ENCODE measurements at regions not wholly inside any gene's neighbourhood (a gene's known extent, or its start where the extent isn't known, plus 50 kb on each side); places are given as distances from the start of the nearest gene placed in this dataset.

DNA sequence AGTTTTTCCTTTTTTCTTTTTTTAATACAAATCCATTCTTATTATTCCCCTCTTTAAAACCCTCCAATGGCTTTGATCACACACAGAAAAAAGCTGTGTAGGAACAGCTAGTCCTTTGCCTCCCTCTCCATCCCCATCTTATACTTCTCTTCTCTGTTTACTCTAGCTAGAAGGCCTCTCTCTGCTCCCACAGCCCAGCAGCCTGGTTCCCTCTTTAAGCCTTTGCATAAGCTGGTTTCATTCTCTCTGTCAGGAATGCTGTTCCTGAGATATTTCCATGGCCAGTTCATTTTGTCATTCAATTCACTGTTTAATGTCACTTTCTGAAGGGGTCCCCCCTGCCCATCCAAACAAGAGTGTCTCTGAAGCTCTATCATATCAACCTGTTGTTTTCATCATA is 143.3 kb upstream of the ST6GALNAC5 start:
- no peak overlapping the region for H2BK12ac ChIP-seq (ENCODE audit: insufficient read length, low read depth, low read length)
- H3K4me2 ChIP-seq (ENCODE audit: insufficient read depth, insufficient read length, low read length) = no peak overlapping the region
- no peak overlapping the region for H3K23ac ChIP-seq (ENCODE audit: insufficient read length, low read depth, low read length)
- no peak overlapping the region for H3K56ac ChIP-seq (ENCODE audit: insufficient read length, low read depth, low read length)
- H3K18ac ChIP-seq (ENCODE audit: insufficient read length, low read depth, low read length) = no peak overlapping the region
- Mint-ChIP-seq H3K27me3 (ENCODE audit: low read depth) (no peaks in the 10 kb centered on the region), H3K9me3 (no peaks in the 10 kb centered on the region), H3K4me3 (no peak overlapping the region), H3K4me1 (peaks cover 11 to 16% of the 10 kb centered on the region in 2 experiments), H3K27ac (peak overlapping the region in 1 of 3 experiments; percentile 58; a peak in 2 of 7 replicates), H3K36me3 (ENCODE audit: insufficient read depth in 1 of 3, low read depth in 3 of 3) (no peaks in the 10 kb centered on the region)
- no peak overlapping the region for H2BK5ac ChIP-seq (ENCODE audit: insufficient read length, low read length)
- H3K27me3 ChIP-seq (ENCODE audit: insufficient read depth, low read length) = no peaks in the 10 kb centered on the region
- H3T11ph ChIP-seq (ENCODE audit: low read length) = no peak overlapping the region
- no peak overlapping the region for H2BK20ac ChIP-seq (ENCODE audit: low read depth, low read length, poor library complexity, severe bottlenecking)
- no peaks in the 10 kb centered on the region for H3K9me3 ChIP-seq (ENCODE audit: control insufficient read depth, low read depth, low read length)
- no peak overlapping the region for H2AK5ac ChIP-seq (ENCODE audit: insufficient read length, low read length)
- H2BK120ac ChIP-seq (ENCODE audit: low read depth, low read length, poor library complexity, severe bottlenecking) = no peak overlapping the region
- no peak overlapping the region for H4K5ac ChIP-seq (ENCODE audit: insufficient read length, low read depth, low read length)
- H3K79me1 ChIP-seq (ENCODE audit: insufficient read depth, low read depth, low read length, poor library complexity, severe bottlenecking) = no peaks in the 10 kb centered on the region
- no peak overlapping the region for H4K91ac ChIP-seq (ENCODE audit: insufficient read length, low read depth, low read length)
- no peaks in the 10 kb centered on the region for H3K79me2 ChIP-seq (ENCODE audit: insufficient read depth, low read length)
- no peak overlapping the region for H2BK15ac ChIP-seq (ENCODE audit: low read depth, low read length)
- H3K27ac ChIP-seq (ENCODE audit: insufficient read length, low read depth, low read length) = no peak overlapping the region
- H4K8ac ChIP-seq (replicated peaks; ENCODE audit: insufficient read length, low read depth, low read length) = no peak overlapping the region
- H3K4ac ChIP-seq (ENCODE audit: low read depth, low read length) = no peak overlapping the region
- no peak overlapping the region for H2AFZ ChIP-seq (ENCODE audit: low read length)
- H3K23me2 ChIP-seq (ENCODE audit: insufficient read length, low read depth, low read length, poor library complexity, severe bottlenecking) = no peaks in the 10 kb centered on the region
- no peak overlapping the region for H3K9ac ChIP-seq (ENCODE audit: extremely low read depth, insufficient read length, low read length)
- H4K20me1 ChIP-seq (ENCODE audit: control insufficient read depth, insufficient read depth, insufficient read length) = no peaks in the 10 kb centered on the region
- no peak for TF ChIP-seq CTCF (conservative IDR thresholded peaks at IDR 0.05)
- H3K14ac ChIP-seq (ENCODE audit: insufficient read depth, low read length) = no peak overlapping the region
- H3K4me1 ChIP-seq (ENCODE audit: insufficient read depth, low read length) = 0 out of 2 replicates have a peak, but pooled peaks cover 4% of the 10 kb centered on the region
- DNase-seq = no peak
